Peyer's patch (tissue), 4 donors: ENCODE measurements at regions not wholly inside any gene's neighbourhood (a gene's known extent, or its start where the extent isn't known, plus 50 kb on each side); places are given as distances from the start of the nearest gene placed in this dataset.

Experiments
- POLR2A ChIP-seq, 2 donors: fragments of 450-650 bp; IDR thresholded peaks; one replicate each; pipeline ENCODE4 v1.5.1; 2017; ENCODE audit warnings: antibody characterized with exemption in 2 of 2, mild to moderate bottlenecking in 2 of 2, moderate library complexity in 2 of 2
- TF ChIP-seq, protein P1 (sequence below), 6 experiments: fragments of 450-650 bp in 4 of 6; fragments of 200-600 bp in 2 of 6; sonication (generic) in 1 of 6; IDR thresholded peaks; one replicate each; pipeline ENCODE4 v1.5.1; 2017 to 2019; ENCODE audit warnings: antibody characterized with exemption in 6 of 6, mild to moderate bottlenecking in 3 of 6, moderate library complexity in 1 of 6

DNA sequence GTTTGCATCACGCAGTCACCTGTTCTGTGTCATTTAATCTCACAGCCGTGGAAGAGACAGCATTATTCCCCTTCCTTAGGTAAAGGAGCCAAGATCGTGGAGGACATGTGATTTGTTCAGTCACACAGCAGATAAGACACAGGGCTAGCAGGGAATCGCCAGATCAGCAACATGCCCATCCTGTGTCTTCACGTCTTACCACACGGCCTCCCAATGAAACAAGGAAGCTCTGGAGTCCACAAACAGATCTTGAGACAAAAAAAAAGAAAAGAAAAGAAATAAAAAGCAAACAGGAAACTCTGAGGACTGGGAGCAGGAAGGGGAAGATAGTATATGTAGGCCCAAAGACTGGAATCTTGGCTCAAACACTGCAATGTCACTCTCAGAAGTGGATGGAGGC, 155.3 kb downstream of the ADSS2 start:
- TF ChIP-seq, protein P1, sequence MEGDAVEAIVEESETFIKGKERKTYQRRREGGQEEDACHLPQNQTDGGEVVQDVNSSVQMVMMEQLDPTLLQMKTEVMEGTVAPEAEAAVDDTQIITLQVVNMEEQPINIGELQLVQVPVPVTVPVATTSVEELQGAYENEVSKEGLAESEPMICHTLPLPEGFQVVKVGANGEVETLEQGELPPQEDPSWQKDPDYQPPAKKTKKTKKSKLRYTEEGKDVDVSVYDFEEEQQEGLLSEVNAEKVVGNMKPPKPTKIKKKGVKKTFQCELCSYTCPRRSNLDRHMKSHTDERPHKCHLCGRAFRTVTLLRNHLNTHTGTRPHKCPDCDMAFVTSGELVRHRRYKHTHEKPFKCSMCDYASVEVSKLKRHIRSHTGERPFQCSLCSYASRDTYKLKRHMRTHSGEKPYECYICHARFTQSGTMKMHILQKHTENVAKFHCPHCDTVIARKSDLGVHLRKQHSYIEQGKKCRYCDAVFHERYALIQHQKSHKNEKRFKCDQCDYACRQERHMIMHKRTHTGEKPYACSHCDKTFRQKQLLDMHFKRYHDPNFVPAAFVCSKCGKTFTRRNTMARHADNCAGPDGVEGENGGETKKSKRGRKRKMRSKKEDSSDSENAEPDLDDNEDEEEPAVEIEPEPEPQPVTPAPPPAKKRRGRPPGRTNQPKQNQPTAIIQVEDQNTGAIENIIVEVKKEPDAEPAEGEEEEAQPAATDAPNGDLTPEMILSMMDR (IDR thresholded peaks at IDR 0.05), result no peak
- no peak for TF ChIP-seq POLR2A (IDR thresholded peaks at IDR 0.05)
